PC-9 (cell line): ENCODE measurements at regions not wholly inside any gene's neighbourhood (a gene's known extent, or its start where the extent isn't known, plus 50 kb on each side); places are given as distances from the start of the nearest gene placed in this dataset.

Source experiments
- CTCF ChIP-seq: fragments of 200-600 bp; sonication (generic); conservative IDR thresholded peaks from 2 replicates; pipeline ENCODE4 v1.6.1; 2017; ENCODE audit warnings: mixed run types, antibody characterized with exemption, mild to moderate bottlenecking, moderate library complexity
- EZH2 ChIP-seq: fragments of 200-600 bp; sonication (generic); IDR thresholded peaks from 2 replicates; pipeline ENCODE4 v1.8.0; 2017; ENCODE audit warnings: antibody characterized with exemption, low read depth

GRCh38 chr9:14011799-14012560, 302.0 kb downstream of the NFIB start:
- no peak for TF ChIP-seq EZH2
- TF ChIP-seq CTCF, result no peak
